PC-9 (cell line): ENCODE measurements at regions not wholly inside any gene's neighbourhood (a gene's known extent, or its start where the extent isn't known, plus 50 kb on each side); places are given as distances from the start of the nearest gene placed in this dataset.

Source experiments
- BruUV-seq: library from RNA; stranded (reverse); fragments of 400-500 nt; replicated peaks from 2 replicates; lab custom pipeline; 2021; lab: Mats Ljungman, UMichigan
- CTCF ChIA-PET: fragments of 300-600 bp; sonication (Branson Sonifier 250); formaldehyde crosslinking; loops from one replicate; lab custom pipeline; 2022; ENCODE audit warnings: antibody characterized with exemption; lab: Charles Lee
- POLR2A ChIA-PET: fragments of 300-600 bp; sonication (Branson Sonifier 250); formaldehyde crosslinking; loops from one replicate; lab custom pipeline; 2022; ENCODE audit warnings: antibody characterized with exemption; ENCODE audit not compliant: unreplicated experiment; lab: Charles Lee
- DNase-seq, 2 experiments: peaks; one replicate each; pipeline versions ENCODE4 v3.0.0 to v3.0.0-alpha.2; 2015 to 2022; ENCODE audit warnings: mixed read lengths in 1 of 2
- H2AFZ ChIP-seq: fragments of 200-600 bp; sonication (generic); 2 replicates; pipeline ENCODE4 v1.8.1; 2017; ENCODE audit warnings: antibody characterized with exemption
- H3F3A ChIP-seq: fragments of 200-600 bp; sonication (generic); 2 replicates; pipeline ENCODE4 v1.8.1; 2017; ENCODE audit warnings: antibody characterized with exemption, mild to moderate bottlenecking, low read depth; ENCODE audit not compliant: insufficient read depth
- H3K27ac ChIP-seq: fragments of 200-600 bp; sonication (generic); 2 replicates; pipeline ENCODE4 v1.6.1; 2016; ENCODE audit warnings: mixed run types
- H3K27me3 ChIP-seq: fragments of 200-600 bp; sonication (generic); 2 replicates; pipeline ENCODE4 v1.6.1; 2016; ENCODE audit warnings: low read depth, mixed run types; ENCODE audit not compliant: insufficient read depth
- H3K36me3 ChIP-seq: fragments of 200-600 bp; sonication (generic); 2 replicates; pipeline ENCODE4 v1.6.1; 2016; ENCODE audit warnings: low read depth, mixed run types
- H3K4me1 ChIP-seq: fragments of 200-600 bp; sonication (generic); replicated peaks from 2 replicates; pipeline ENCODE4 v1.6.1; 2016; ENCODE audit warnings: mixed run types; ENCODE audit not compliant: insufficient read depth
- H3K4me2 ChIP-seq: fragments of 200-600 bp; sonication (generic); 2 replicates; pipeline ENCODE4 v1.6.1; 2017; ENCODE audit warnings: mixed run types
- H3K4me3 ChIP-seq: fragments of 200-600 bp; sonication (generic); 2 replicates; pipeline ENCODE4 v1.6.1; 2016; ENCODE audit warnings: mixed run types
- H3K79me2 ChIP-seq: fragments of 200-600 bp; sonication (generic); 2 replicates; pipeline ENCODE4 v1.6.1; 2017; ENCODE audit warnings: low read depth, mixed run types
- H3K9me2 ChIP-seq: fragments of 200-600 bp; sonication (generic); 2 replicates; pipeline ENCODE4 v1.8.1; 2017; ENCODE audit warnings: mild to moderate bottlenecking; ENCODE audit not compliant: insufficient read depth
- H3K9me3 ChIP-seq: fragments of 200-600 bp; sonication (generic); 2 replicates; pipeline ENCODE4 v1.8.1; 2016; ENCODE audit warnings: low read depth; ENCODE audit not compliant: insufficient read depth
- H4K20me1 ChIP-seq: fragments of 200-600 bp; sonication (generic); 2 replicates; pipeline ENCODE4 v1.8.1; 2017; ENCODE audit not compliant: insufficient read depth
- EZH2 ChIP-seq: fragments of 200-600 bp; sonication (generic); IDR thresholded peaks from 2 replicates; pipeline ENCODE4 v1.8.0; 2017; ENCODE audit warnings: antibody characterized with exemption, low read depth
- intact Hi-C: fragments of 100-400 bp; cut with micrococcal nuclease; formaldehyde crosslinking; loops from one replicate; pipeline ENCODE4 v1.10.0; 2022; ENCODE audit not compliant: unreplicated experiment
- TF ChIP-seq, protein P1 (sequence below): fragments of 200-600 bp; sonication (generic); conservative IDR thresholded peaks from 2 replicates; pipeline ENCODE4 v1.6.1; 2017; ENCODE audit warnings: mixed run types, antibody characterized with exemption, mild to moderate bottlenecking, moderate library complexity

DNA sequence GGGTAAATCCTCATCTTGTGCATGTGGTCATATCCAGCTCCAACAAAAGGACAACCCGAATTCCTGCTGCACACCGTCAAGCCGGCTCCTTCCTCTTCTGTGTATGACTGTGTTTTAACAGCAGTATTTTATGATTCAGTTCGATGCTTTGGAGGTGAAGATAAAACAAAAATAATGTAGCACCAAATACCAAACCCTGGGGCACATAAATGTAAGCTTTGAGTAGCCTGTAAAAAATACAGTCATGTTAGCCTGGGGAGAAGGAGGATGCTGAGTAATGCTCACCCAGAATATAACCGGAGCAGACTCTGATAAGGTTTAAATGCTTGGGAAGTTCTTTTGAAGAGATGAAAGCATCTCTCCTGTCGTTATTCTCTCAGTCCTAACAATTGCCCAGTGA, 225.0 kb downstream of the SUCLG1 start:
- BruUV-seq, result no TSS peak
- intact Hi-C loops, result no loop called here
- Histone ChIP-seq H2AFZ (no peak overlapping the region), H3K4me1 (no peaks in the 10 kb centered on the region), H3K27me3 (peaks cover 4% of the 10 kb centered on the region; the same call in 1 of the 2 replicates), H4K20me1 (no peaks in the 10 kb centered on the region), H3K27ac (no peak overlapping the region), H3K9me3 (no peaks in the 10 kb centered on the region), H3K4me3 (no peak overlapping the region), H3F3A (no peaks in the 10 kb centered on the region), H3K4me2 (no peak overlapping the region), H3K36me3 (no peaks in the 10 kb centered on the region), H3K9me2 (no peaks in the 10 kb centered on the region), H3K79me2 (no peaks in the 10 kb centered on the region)
- CTCF ChIA-PET, result no interaction called here
- DNase-seq, result no peak
- POLR2A ChIA-PET, result no interaction called here
- TF ChIP-seq, protein P1, sequence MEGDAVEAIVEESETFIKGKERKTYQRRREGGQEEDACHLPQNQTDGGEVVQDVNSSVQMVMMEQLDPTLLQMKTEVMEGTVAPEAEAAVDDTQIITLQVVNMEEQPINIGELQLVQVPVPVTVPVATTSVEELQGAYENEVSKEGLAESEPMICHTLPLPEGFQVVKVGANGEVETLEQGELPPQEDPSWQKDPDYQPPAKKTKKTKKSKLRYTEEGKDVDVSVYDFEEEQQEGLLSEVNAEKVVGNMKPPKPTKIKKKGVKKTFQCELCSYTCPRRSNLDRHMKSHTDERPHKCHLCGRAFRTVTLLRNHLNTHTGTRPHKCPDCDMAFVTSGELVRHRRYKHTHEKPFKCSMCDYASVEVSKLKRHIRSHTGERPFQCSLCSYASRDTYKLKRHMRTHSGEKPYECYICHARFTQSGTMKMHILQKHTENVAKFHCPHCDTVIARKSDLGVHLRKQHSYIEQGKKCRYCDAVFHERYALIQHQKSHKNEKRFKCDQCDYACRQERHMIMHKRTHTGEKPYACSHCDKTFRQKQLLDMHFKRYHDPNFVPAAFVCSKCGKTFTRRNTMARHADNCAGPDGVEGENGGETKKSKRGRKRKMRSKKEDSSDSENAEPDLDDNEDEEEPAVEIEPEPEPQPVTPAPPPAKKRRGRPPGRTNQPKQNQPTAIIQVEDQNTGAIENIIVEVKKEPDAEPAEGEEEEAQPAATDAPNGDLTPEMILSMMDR, result no peak
- TF ChIP-seq EZH2, result no peak

DNA sequence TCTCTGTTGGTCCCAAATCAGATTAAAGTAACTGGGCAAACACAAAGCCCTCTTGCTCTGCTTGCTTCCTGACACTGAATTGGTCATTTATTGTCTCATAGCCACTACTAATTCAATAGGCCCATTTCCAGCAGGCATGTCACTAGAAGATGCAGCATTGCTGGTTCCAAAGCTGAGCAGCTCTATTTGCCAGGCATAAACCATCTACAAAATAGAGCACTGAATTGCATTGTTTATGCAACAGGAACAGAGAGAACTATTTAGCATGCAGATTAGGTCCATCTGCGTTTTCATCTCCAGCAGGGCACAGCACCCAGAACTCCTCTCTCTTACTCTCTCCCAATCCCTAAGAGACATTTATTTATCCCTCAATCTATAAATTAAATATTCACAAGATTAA, 227.6 kb downstream of the SUCLG1 start:
- ChIA-PET CTCF (no interaction called here), POLR2A (no interaction called here)
- no peak for DNase-seq
- Histone ChIP-seq H3K36me3 (no peaks in the 10 kb centered on the region), H3K4me3 (no peak overlapping the region), H3K9me3 (no peaks in the 10 kb centered on the region), H3K9me2 (no peaks in the 10 kb centered on the region), H4K20me1 (no peaks in the 10 kb centered on the region), H3K4me2 (no peak overlapping the region), H3K27me3 (peaks cover 3% of the 10 kb centered on the region; the same call in 1 of the 2 replicates), H3K27ac (no peak overlapping the region), H3F3A (no peaks in the 10 kb centered on the region), H2AFZ (no peak overlapping the region), H3K79me2 (no peaks in the 10 kb centered on the region), H3K4me1 (no peaks in the 10 kb centered on the region)
- TF ChIP-seq, protein P1, result no peak
- TF ChIP-seq EZH2, result no peak
- intact Hi-C loops, result no loop called here
- BruUV-seq, result no TSS peak

DNA sequence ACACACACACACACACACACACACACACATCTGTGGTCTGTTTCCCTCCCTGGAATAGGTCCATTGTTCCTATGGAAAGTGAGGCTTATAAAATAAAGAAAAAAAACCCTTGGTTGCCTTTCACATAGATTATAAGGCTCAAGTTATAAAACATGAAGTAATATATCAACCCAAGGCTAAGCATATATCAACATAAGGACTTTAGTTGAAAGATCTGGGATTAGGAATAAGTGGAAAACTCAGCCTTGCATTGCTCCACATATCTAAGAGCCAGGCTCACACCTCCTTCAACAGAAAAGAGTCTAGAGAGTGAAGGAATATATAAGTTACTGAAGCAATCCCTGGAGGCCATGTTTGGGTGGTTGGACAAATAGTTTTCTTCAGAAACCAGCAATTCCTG, 235.0 kb downstream of the SUCLG1 start:
- H3K9me2 ChIP-seq, result no peaks in the 10 kb centered on the region
- DNase-seq, result no peak
- no peak overlapping the region for H3K4me2 ChIP-seq
- no peaks in the 10 kb centered on the region for H3K9me3 ChIP-seq
- H3K27ac ChIP-seq, result no peak overlapping the region
- BruUV-seq, result no TSS peak
- no peaks in the 10 kb centered on the region for H3F3A ChIP-seq
- no peaks in the 10 kb centered on the region for H3K4me1 ChIP-seq
- no peak overlapping the region for H3K4me3 ChIP-seq
- H3K36me3 ChIP-seq, result no peaks in the 10 kb centered on the region
- H4K20me1 ChIP-seq, result no peaks in the 10 kb centered on the region
- POLR2A ChIA-PET, result no interaction called here
- intact Hi-C loops, result no loop called here
- no peak overlapping the region for H2AFZ ChIP-seq
- TF ChIP-seq, protein P1, result no peak
- no peak for TF ChIP-seq EZH2
- no peaks in the 10 kb centered on the region for H3K79me2 ChIP-seq
- CTCF ChIA-PET, result no interaction called here
- H3K27me3 ChIP-seq, result no peaks in the 10 kb centered on the region
